ENCODE measurements at regions not wholly inside any gene's neighbourhood (a gene's known extent, or its start where the extent isn't known, plus 50 kb on each side); places are given as distances from the start of the nearest gene placed in this dataset.

- TF ChIP-seq RCOR1 (conservative IDR thresholded peaks at IDR 0.05; ENCODE audit: low read depth, low read length), result no peak
- TF ChIP-seq SPI1 (IDR thresholded peaks at IDR 0.05; ENCODE audit: borderline replicate concordance, insufficient read depth, low read depth, low read length), result no peak
- no peak for TF ChIP-seq IRF3 (IDR thresholded peaks at IDR 0.05)
- TF ChIP-seq CTCF (IDR thresholded peaks at IDR 0.05 in 2 of 3, conservative IDR thresholded peaks at IDR 0.05 in 1 of 3; ENCODE audit: control insufficient read depth in 2 of 3, extremely low read depth in 1 of 3, insufficient read depth in 1 of 3, low read depth in 3 of 3, low read length in 3 of 3), result no peak
- no peak for TF ChIP-seq HSF1 (IDR thresholded peaks at IDR 0.05; ENCODE audit: low read depth, low read length)
These were observed 150.9 kb upstream of the PLCXD3 start (continued) for GRCh38 chr5:41661254-41661653.

GRCh38 chr5:41656597-41656996, 146.2 kb upstream of the PLCXD3 start:
- 4% methylated on average over 1 of the region's 1 CpG for WGBS (ENCODE audit: insufficient coverage, insufficient replicate concordance, low lambda C conversion rate, missing lambda C conversion rate)
- H3K9me3 ChIP-seq (replicated peaks; ENCODE audit: control insufficient read depth, insufficient read depth, low read length), result no peaks in the 10 kb centered on the region
- no peak overlapping the region for H3K9ac ChIP-seq (ENCODE audit: control insufficient read depth, insufficient read depth, low read length)
- ChIA-PET SMC1A (ENCODE audit: uncharacterized antibody, unreplicated experiment) (no interaction called here), POLR2A (no interaction called here), RAD21 (ENCODE audit: unreplicated experiment) (no interaction called here), CTCF (no interaction called here)
- no peaks in the 10 kb centered on the region for H3K4me1 ChIP-seq (ENCODE audit: control insufficient read depth, insufficient read depth, low read length)
- TF ChIP-seq ZBED1 (IDR thresholded peaks at IDR 0.05; ENCODE audit: borderline replicate concordance), result no peak
- no peak for TF ChIP-seq MYB (IDR thresholded peaks at IDR 0.05; ENCODE audit: borderline replicate concordance, low read depth, low read length)
- TF ChIP-seq JUNB (IDR thresholded peaks at IDR 0.05), result no peak
- TF ChIP-seq RB1 (IDR thresholded peaks at IDR 0.05; ENCODE audit: borderline replicate concordance), result no peak
- ATAC-seq, result no peak; the same call in 2 of the 3 replicates
- no peak for FAIRE-seq
- in situ Hi-C loops (cut with MboI) (no loop called here), intact Hi-C loops (cut with micrococcal nuclease; ENCODE audit: unreplicated experiment) (no loop called here)
- H3K27me3 ChIP-seq (replicated peaks in 1 of 2; ENCODE audit: control insufficient read depth in 2 of 2, insufficient read depth in 2 of 2, low read length in 1 of 2), result no peaks in the 10 kb centered on the region
- H2AFZ ChIP-seq (ENCODE audit: control insufficient read depth, low read depth, low read length), result no peak overlapping the region
- no peaks in the 10 kb centered on the region for H3K79me2 ChIP-seq (ENCODE audit: control insufficient read depth, insufficient read depth, low read length)
- no peak overlapping the region for H3K4me3 ChIP-seq
- H3K27ac ChIP-seq (ENCODE audit: control insufficient read depth, insufficient read depth), result no peak overlapping the region
- DNase-seq (ENCODE audit: low read depth, low spot score), result no peak
- H4K20me1 ChIP-seq (ENCODE audit: control insufficient read depth, insufficient read depth), result no peaks in the 10 kb centered on the region
- no peaks in the 10 kb centered on the region for H3K36me3 ChIP-seq (ENCODE audit: control insufficient read depth in 2 of 2, insufficient read depth in 2 of 2, low read length in 1 of 2)
- BruUV-seq (replicated peaks), result no TSS peak
- H3K4me2 ChIP-seq (ENCODE audit: control insufficient read depth, insufficient read depth), result no peak overlapping the region
